Gastrocnemius medialis (tissue), 4 donors: ENCODE measurements at regions not wholly inside any gene's neighbourhood (a gene's known extent, or its start where the extent isn't known, plus 50 kb on each side); places are given as distances from the start of the nearest gene placed in this dataset.
"Not testable (repeated sequence)": the region's sequence is repeated elsewhere in the genome, so short reads cannot be mapped to it uniquely, and the experiment has no call there.

Experiments used
- ATAC-seq, 2 donors: fragments of 150-250 bp; one replicate each; pipeline ENCODE4 v1.9.1; 2016
- DNase-seq, 2 donors: peaks; one replicate each; pipeline ENCODE4 v3.0.0-alpha.2; 2019
- H3K27ac ChIP-seq, 4 donors: fragments of 200-600 bp; sonication (generic); 1 replicate in 1 of 4; 2 replicates in 3 of 4; pipeline ENCODE4 v1.5.1; 2016 to 2018; ENCODE audit warnings: mild to moderate bottlenecking in 2 of 4, moderate library complexity in 1 of 4
- H3K27me3 ChIP-seq, 3 donors: fragments of 200-600 bp; sonication (generic) in 2 of 3; 1 replicate in 1 of 3; 2 replicates in 2 of 3; pipeline versions ENCODE4 v1.5.1 to v1.6.0; 2016 to 2019; ENCODE audit warnings: mild to moderate bottlenecking in 1 of 3, moderate library complexity in 1 of 3
- H3K36me3 ChIP-seq, 2 donors: fragments of 200-600 bp; sonication (generic) in 1 of 2; one replicate each; pipeline ENCODE4 v1.5.1; 2017 to 2018
- H3K4me1 ChIP-seq, 2 donors: fragments of 200-600 bp; sonication (generic) in 1 of 2; one replicate each; pipeline ENCODE4 v1.5.1; 2016 to 2017; ENCODE audit warnings: mild to moderate bottlenecking in 2 of 2
- H3K4me3 ChIP-seq, 4 donors: fragments of 200-600 bp; sonication (generic) in 3 of 4; 1 replicate in 1 of 4; 2 replicates in 3 of 4; pipeline ENCODE4 v1.5.1; 2016 to 2019; ENCODE audit warnings: mild to moderate bottlenecking in 2 of 4
- H3K9me3 ChIP-seq, 3 donors: fragments of 200-600 bp; sonication (generic) in 2 of 3; 1 replicate in 1 of 3; 2 replicates in 2 of 3; pipeline ENCODE4 v1.5.1; 2016 to 2019
- POLR2A ChIP-seq, 2 donors: fragments of 450-650 bp; IDR thresholded peaks; one replicate each; pipeline ENCODE4 v1.6.1; 2017; ENCODE audit warnings: antibody characterized with exemption in 2 of 2, mild to moderate bottlenecking in 2 of 2, moderate library complexity in 2 of 2
- in situ Hi-C, 4 donors: fragments of 200-750 bp; cut with MboI; loops; one replicate each; pipeline versions ENCODE4 v1.15.0 to v1.8.0; 2017; ENCODE audit warnings: low sequenced_read_pairs in 4 of 4
- intact Hi-C: fragments of 100-400 bp; cut with DNase I; formaldehyde crosslinking; loops from one replicate; pipeline ENCODE4 v1.15.1; 2023; ENCODE audit warnings: low total_unique reads
- TF ChIP-seq, protein P1 (sequence below), 5 experiments: fragments of 450-650 bp in 3 of 5; fragments of 200-600 bp in 2 of 5; sonication (generic) in 2 of 5; IDR thresholded peaks in 4 of 5; conservative IDR thresholded peaks in 1 of 5; 1 replicate in 4 of 5; 2 replicates in 1 of 5; pipeline ENCODE4 v1.5.1; 2016 to 2019; ENCODE audit warnings: antibody characterized with exemption in 5 of 5, mild to moderate bottlenecking in 3 of 5, moderate library complexity in 3 of 5

DNA sequence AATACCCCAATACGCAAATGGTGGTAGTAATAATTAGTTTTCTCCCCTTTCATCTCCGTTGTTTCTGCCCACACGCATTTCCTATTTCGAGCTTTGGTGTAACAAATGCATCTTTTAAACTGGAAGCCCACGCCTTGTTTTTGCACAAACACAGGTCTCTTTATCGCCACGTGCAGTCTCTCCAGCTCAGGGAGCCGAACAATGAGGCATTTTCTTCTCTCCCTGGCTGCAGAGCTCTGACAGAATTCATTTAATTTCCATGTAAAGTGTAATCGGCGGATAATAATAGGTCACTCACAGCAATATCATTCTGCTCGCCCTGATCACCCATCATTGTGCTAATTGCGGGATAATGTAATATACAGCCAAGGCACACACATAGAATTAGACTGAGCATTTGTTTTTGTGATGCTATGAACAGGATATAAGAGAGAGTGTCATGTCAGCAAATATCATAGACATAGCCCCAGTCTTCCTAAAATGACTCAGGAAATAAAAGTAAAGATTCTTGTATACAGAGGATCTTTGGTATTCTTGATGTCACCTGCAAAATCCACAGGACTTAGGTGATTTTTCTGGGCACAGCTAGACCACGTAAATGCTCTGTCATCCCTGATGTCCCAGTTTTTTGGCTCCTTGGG is 452.6 kb upstream of the CDH11 start:
- Histone ChIP-seq H3K4me3 (no peak overlapping the region), H3K9me3 (peaks cover 0 to 4% (median 0%) of the 10 kb centered on the region in 3 donors), H3K36me3 (no peaks in the 10 kb centered on the region), H3K27me3 (no peaks in the 10 kb centered on the region), H3K4me1 (no peaks in the 10 kb centered on the region), H3K27ac (no peak overlapping the region)
- intact Hi-C loops (no loop called here), in situ Hi-C loops (no loop called here)
- ATAC-seq, result no peak
- TF ChIP-seq, protein P1, sequence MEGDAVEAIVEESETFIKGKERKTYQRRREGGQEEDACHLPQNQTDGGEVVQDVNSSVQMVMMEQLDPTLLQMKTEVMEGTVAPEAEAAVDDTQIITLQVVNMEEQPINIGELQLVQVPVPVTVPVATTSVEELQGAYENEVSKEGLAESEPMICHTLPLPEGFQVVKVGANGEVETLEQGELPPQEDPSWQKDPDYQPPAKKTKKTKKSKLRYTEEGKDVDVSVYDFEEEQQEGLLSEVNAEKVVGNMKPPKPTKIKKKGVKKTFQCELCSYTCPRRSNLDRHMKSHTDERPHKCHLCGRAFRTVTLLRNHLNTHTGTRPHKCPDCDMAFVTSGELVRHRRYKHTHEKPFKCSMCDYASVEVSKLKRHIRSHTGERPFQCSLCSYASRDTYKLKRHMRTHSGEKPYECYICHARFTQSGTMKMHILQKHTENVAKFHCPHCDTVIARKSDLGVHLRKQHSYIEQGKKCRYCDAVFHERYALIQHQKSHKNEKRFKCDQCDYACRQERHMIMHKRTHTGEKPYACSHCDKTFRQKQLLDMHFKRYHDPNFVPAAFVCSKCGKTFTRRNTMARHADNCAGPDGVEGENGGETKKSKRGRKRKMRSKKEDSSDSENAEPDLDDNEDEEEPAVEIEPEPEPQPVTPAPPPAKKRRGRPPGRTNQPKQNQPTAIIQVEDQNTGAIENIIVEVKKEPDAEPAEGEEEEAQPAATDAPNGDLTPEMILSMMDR (IDR thresholded peaks at IDR 0.05 in 4 of 5, conservative IDR thresholded peaks at IDR 0.05 in 1 of 5), result no peak
- no peak for TF ChIP-seq POLR2A (IDR thresholded peaks at IDR 0.05)
- no peak for DNase-seq

DNA sequence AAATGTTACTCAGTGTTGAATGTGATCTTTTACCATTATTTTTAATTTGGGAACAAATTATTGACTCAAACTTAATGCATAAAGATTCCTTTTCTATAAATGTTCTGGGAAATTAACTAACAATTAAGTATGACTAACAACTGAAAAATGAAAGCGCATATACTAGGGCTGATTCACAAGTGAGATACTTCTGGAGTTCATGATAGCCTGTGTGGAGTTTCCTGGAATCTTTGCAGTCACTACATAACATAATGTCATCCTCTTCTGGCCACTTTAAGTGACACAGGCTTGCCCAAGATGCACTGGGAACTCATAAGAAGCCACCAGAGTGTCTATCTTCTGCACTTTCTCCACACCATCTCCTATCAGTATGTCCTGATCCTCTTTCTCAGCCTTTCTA is 450.3 kb upstream of the CDH11 start:
- Histone ChIP-seq H3K4me3 (no peak overlapping the region), H3K36me3 (no peaks in the 10 kb centered on the region), H3K27ac (no peak overlapping the region), H3K27me3 (no peaks in the 10 kb centered on the region), H3K9me3 (peaks cover 0 to 4% (median 0%) of the 10 kb centered on the region in 3 donors), H3K4me1 (no peaks in the 10 kb centered on the region)
- intact Hi-C loops, result no loop called here
- DNase-seq (no peak), ATAC-seq (no peak)
- TF ChIP-seq, protein P1 (IDR thresholded peaks at IDR 0.05 in 4 of 5, conservative IDR thresholded peaks at IDR 0.05 in 1 of 5), result no peak
- no peak for TF ChIP-seq POLR2A (IDR thresholded peaks at IDR 0.05)
- in situ Hi-C loops, result no loop called here

DNA sequence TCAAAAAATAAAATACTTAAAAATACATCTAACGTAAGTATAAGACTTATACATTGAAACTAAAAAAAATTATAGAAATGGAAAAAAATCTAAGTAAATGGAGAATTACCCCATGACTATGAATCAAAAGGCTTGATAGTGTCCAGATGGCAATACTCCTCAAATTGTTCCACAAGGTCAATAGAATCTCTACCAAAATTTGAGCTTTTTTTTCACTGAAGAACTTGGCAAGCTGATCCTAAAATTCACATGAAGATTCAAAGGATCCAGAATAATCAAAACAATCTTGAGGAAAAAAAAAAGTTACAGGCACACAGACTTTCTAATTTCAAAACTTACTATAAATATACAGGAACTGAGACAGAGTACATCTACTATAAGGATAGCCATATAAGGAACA is 448.4 kb upstream of the CDH11 start:
- ATAC-seq (no peak), DNase-seq (no peak)
- Histone ChIP-seq H3K36me3 (no peaks in the 10 kb centered on the region), H3K4me1 (no peaks in the 10 kb centered on the region), H3K4me3 (no peak overlapping the region), H3K27me3 (no peaks in the 10 kb centered on the region), H3K9me3 (peaks cover 0 to 4% (median 0%) of the 10 kb centered on the region in 3 donors), H3K27ac (no peak overlapping the region)
- intact Hi-C loops (no loop called here), in situ Hi-C loops (no loop called here)
- TF ChIP-seq POLR2A (IDR thresholded peaks at IDR 0.05), result no peak
- TF ChIP-seq, protein P1 (IDR thresholded peaks at IDR 0.05 in 4 of 5, conservative IDR thresholded peaks at IDR 0.05 in 1 of 5), result no peak

DNA sequence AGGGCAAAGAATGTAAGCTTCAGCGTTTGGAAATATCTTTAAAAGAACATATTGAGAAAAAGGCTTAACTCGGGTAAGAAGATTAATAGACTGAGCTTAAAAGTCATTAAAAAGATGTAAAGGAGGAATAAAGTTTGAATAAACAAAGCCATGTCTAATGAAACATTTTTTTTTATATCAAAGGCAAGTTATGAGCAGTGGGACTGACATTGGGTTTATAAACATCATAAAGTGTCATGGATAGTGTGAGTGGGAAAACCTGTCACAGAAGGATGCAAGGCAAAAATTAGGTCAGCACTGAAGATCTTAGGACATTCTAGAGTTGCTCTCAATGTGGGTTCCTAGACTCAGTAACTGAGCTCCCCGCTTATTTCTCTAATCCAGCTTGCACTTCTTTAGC is 438.0 kb upstream of the CDH11 start:
- no peak for ATAC-seq
- Histone ChIP-seq H3K9me3 (no peaks in the 10 kb centered on the region), H3K4me1 (no peaks in the 10 kb centered on the region), H3K27ac (no peak overlapping the region), H3K36me3 (no peaks in the 10 kb centered on the region), H3K27me3 (no peaks in the 10 kb centered on the region), H3K4me3 (no peak overlapping the region)
- no peak for DNase-seq
- no peak for TF ChIP-seq POLR2A (IDR thresholded peaks at IDR 0.05)
- TF ChIP-seq, protein P1 (IDR thresholded peaks at IDR 0.05 in 4 of 5, conservative IDR thresholded peaks at IDR 0.05 in 1 of 5), result no peak
- intact Hi-C loops, result no loop called here
- in situ Hi-C loops, result no loop called here

DNA sequence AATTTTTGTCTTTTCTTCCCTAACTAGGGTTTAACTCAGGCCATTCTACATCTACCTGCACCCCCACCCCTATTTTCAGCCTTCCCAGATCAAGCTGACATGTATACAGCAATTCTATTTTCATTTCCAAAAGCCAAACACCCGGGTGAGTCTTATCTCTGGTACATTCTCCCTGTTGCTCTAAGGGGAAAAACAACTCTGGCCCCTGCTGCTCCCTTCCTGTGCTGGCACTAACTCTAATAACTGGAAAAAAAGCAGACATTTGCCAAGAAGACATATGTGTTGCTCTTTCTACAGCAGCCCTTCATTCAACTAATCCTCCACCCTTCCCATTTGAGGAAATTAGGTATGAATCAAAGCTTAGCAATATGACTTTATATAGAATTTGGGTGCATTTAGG is 427.8 kb upstream of the CDH11 start:
- H3K36me3 ChIP-seq, intact Hi-C loops, H3K27me3 ChIP-seq, DNase-seq, ATAC-seq, H3K27ac ChIP-seq, H3K4me3 ChIP-seq, in situ Hi-C loops, H3K9me3 ChIP-seq, H3K4me1 ChIP-seq: not testable (repeated sequence)
